PFSK-1 (cell line): ENCODE measurements at regions not wholly inside any gene's neighbourhood (a gene's known extent, or its start where the extent isn't known, plus 50 kb on each side); places are given as distances from the start of the nearest gene placed in this dataset.

Experiments used
- FOXP2 ChIP-seq: optimal IDR thresholded peaks from 2 replicates; pipeline ENCODE3; 2011; ENCODE audit warnings: borderline replicate concordance, control low read depth, inconsistent platforms; ENCODE audit not compliant: insufficient read depth; ENCODE audit errors: extremely low read length, extremely low read depth
- POLR2AphosphoS5 ChIP-seq: IDR thresholded peaks from 2 replicates; pipeline ENCODE4 v1.6.1; 2012; ENCODE audit warnings: low read depth, mild to moderate bottlenecking, control low read depth, low read length, moderate library complexity
- REST ChIP-seq, 2 experiments: IDR thresholded peaks; 2 replicates each; pipeline versions ENCODE4 v1.6.1 to v1.8.0; 2011 to 2012; ENCODE audit warnings: low read depth in 2 of 2, low read length in 2 of 2, control low read depth in 1 of 2, inconsistent platforms in 1 of 2, mild to moderate bottlenecking in 1 of 2, moderate library complexity in 1 of 2; ENCODE audit not compliant: insufficient read depth in 1 of 2
- SIN3A ChIP-seq: IDR thresholded peaks from 2 replicates; pipeline ENCODE4 v1.6.1; 2012; ENCODE audit warnings: mild to moderate bottlenecking, low read length, moderate library complexity, borderline replicate concordance; ENCODE audit not compliant: insufficient read depth
- TAF1 ChIP-seq: IDR thresholded peaks from 2 replicates; pipeline ENCODE4 v1.6.1; 2012; ENCODE audit warnings: low read length, control low read depth, borderline replicate concordance; ENCODE audit not compliant: insufficient read depth

- TF ChIP-seq SIN3A, result no peak
- no peak for TF ChIP-seq POLR2AphosphoS5
- TF ChIP-seq TAF1, result no peak
- no peak for TF ChIP-seq REST (IDR thresholded peaks at IDR 0.05; ENCODE audit: insufficient read depth in 1 of 2, low read depth in 2 of 2, low read length in 2 of 2)
- no peak for TF ChIP-seq FOXP2
These were observed 1319.9 kb downstream of the BRD1 start for GRCh38 chr22:48507595-48508350.
